Osteocyte (in vitro differentiated cells): ENCODE measurements at regions not wholly inside any gene's neighbourhood (a gene's known extent, or its start where the extent isn't known, plus 50 kb on each side); places are given as distances from the start of the nearest gene placed in this dataset.

Source experiments
- DNase-seq: peaks from one replicate; pipeline ENCODE4 v3.0.0; 2021; ENCODE audit warnings: mixed read lengths; ENCODE audit not compliant: unreplicated experiment; ENCODE audit errors: extremely low spot score
- H3K27ac Mint-ChIP-seq: one replicate; pipeline ENCODE4 v1.8.0; 2021; ENCODE audit warnings: mild to moderate bottlenecking, mixed read lengths; ENCODE audit not compliant: unreplicated experiment
- H3K27me3 Mint-ChIP-seq: one replicate; pipeline ENCODE4 v1.8.0; 2021; ENCODE audit warnings: mixed read lengths; ENCODE audit not compliant: unreplicated experiment
- H3K36me3 Mint-ChIP-seq: one replicate; pipeline ENCODE4 v1.8.0; 2021; ENCODE audit warnings: mixed read lengths; ENCODE audit not compliant: unreplicated experiment
- H3K4me1 Mint-ChIP-seq: one replicate; pipeline ENCODE4 v1.8.0; 2021; ENCODE audit warnings: mixed read lengths; ENCODE audit not compliant: unreplicated experiment
- H3K4me3 Mint-ChIP-seq: one replicate; pipeline ENCODE4 v1.8.0; 2021; ENCODE audit warnings: mild to moderate bottlenecking, moderate library complexity, mixed read lengths; ENCODE audit not compliant: unreplicated experiment
- H3K9me3 Mint-ChIP-seq: one replicate; pipeline ENCODE4 v1.8.0; 2021; ENCODE audit warnings: mixed read lengths; ENCODE audit not compliant: unreplicated experiment
- TF ChIP-seq, protein P1 (sequence below): fragments of 200-600 bp; sonication (generic); IDR thresholded peaks from 2 replicates; pipeline ENCODE4 v1.5.0; 2021; ENCODE audit warnings: antibody characterized with exemption, mild to moderate bottlenecking, moderate library complexity

- TF ChIP-seq, protein P1, sequence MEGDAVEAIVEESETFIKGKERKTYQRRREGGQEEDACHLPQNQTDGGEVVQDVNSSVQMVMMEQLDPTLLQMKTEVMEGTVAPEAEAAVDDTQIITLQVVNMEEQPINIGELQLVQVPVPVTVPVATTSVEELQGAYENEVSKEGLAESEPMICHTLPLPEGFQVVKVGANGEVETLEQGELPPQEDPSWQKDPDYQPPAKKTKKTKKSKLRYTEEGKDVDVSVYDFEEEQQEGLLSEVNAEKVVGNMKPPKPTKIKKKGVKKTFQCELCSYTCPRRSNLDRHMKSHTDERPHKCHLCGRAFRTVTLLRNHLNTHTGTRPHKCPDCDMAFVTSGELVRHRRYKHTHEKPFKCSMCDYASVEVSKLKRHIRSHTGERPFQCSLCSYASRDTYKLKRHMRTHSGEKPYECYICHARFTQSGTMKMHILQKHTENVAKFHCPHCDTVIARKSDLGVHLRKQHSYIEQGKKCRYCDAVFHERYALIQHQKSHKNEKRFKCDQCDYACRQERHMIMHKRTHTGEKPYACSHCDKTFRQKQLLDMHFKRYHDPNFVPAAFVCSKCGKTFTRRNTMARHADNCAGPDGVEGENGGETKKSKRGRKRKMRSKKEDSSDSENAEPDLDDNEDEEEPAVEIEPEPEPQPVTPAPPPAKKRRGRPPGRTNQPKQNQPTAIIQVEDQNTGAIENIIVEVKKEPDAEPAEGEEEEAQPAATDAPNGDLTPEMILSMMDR = no peak
- H3K27me3 Mint-ChIP-seq = no peaks in the 10 kb centered on the region
- H3K9me3 Mint-ChIP-seq = no peaks in the 10 kb centered on the region
- no peaks in the 10 kb centered on the region for H3K4me1 Mint-ChIP-seq
- H3K36me3 Mint-ChIP-seq = no peaks in the 10 kb centered on the region
- no peak for DNase-seq
- no peak overlapping the region for H3K27ac Mint-ChIP-seq
- H3K4me3 Mint-ChIP-seq = no peak overlapping the region
These were observed 1963.9 kb upstream of the LRRTM1 start for GRCh38 chr2:82268446-82268845.

DNA sequence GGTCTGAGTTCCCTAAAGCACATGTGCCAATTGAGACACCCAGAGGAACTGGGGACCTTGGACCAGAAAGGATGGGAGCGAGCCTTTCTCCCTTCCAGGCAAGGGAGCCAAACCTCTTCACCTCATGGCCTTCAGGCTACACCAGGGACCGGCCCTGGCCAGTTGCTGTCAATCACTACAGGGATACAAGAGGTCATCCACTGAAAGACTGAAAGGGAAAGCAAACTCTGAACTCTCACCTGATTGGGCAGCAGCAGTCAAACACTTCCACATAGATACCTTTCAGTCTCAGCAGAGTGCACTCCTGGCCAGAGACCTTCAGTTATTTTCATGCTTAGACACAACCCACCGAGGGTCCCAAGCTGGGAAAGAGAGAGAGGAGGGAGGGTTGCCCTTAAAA lies 1956.0 kb upstream of the LRRTM1 start:
- no peaks in the 10 kb centered on the region for H3K36me3 Mint-ChIP-seq
- no peak overlapping the region for H3K27ac Mint-ChIP-seq
- H3K4me1 Mint-ChIP-seq = no peaks in the 10 kb centered on the region
- H3K9me3 Mint-ChIP-seq = peaks cover 26% of the 10 kb centered on the region
- no peaks in the 10 kb centered on the region for H3K27me3 Mint-ChIP-seq
- TF ChIP-seq, protein P1 = no peak
- DNase-seq = no peak
- no peak overlapping the region for H3K4me3 Mint-ChIP-seq

DNA sequence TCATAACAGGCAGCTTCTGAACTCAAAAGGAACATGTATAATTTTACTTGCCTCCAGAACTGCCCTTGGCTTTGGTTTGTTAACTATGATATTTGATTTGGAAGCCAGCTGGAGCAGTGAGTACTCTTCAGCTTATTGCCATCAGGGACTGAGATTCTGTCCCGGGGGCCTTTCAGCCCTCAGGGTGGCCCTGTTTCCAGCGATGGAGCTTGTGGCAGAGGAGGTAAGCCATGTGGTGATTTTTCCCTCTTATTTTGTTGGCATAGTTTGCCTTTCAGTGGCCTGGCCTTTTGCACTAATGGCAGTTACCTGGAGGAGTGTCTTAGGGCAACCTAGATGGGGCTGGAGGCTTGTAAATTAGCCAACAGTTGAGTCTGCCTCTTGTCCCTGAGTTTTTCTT lies 1955.0 kb upstream of the LRRTM1 start:
- TF ChIP-seq, protein P1 = no peak
- Mint-ChIP-seq H3K9me3 (peaks cover 32% of the 10 kb centered on the region), H3K27me3 (no peaks in the 10 kb centered on the region), H3K4me1 (no peaks in the 10 kb centered on the region), H3K27ac (no peak overlapping the region), H3K4me3 (no peak overlapping the region), H3K36me3 (no peaks in the 10 kb centered on the region)
- no peak for DNase-seq

- no peaks in the 10 kb centered on the region for H3K4me1 Mint-ChIP-seq
- H3K36me3 Mint-ChIP-seq = no peaks in the 10 kb centered on the region
- no peak overlapping the region for H3K27ac Mint-ChIP-seq
- peaks cover 45% of the 10 kb centered on the region for H3K9me3 Mint-ChIP-seq
- H3K4me3 Mint-ChIP-seq = no peak overlapping the region
- DNase-seq = no peak
- no peaks in the 10 kb centered on the region for H3K27me3 Mint-ChIP-seq
- TF ChIP-seq, protein P1 = no peak
These were observed 1953.4 kb upstream of the LRRTM1 start for GRCh38 chr2:82257796-82258555.

DNA sequence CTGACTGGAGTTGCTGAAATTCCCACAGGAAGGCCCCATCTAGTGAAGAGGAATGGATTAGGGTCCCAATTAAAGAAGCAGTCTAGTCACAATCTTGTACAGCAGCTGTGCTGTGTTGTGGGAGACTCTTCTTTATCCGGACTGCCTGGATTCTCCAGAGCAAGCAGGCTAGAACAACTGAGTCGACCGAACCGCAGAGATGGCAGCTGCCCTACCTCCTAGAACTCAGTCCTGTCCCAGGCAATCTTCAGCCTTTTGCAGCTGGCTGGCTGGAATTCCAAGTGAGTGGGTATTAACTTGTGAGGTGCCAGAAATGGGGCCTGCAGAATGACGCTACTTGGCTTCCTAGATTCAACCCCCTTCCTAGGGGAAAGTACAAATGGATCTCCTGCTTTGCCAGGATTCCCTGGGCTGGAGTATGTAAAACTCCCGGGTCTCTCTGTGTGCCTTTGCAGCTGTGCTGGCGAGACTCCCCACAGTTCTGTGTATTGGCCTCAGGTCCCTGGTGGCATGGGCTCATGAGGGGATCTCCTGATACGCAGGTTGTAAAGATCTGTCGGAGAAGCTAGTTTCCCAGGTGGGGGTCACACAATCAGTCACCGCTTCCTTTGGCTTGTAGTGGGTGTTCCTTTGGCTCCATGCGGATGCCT lies 1952.6 kb upstream of the LRRTM1 start:
- H3K9me3 Mint-ChIP-seq = peaks cover 46% of the 10 kb centered on the region
- no peaks in the 10 kb centered on the region for H3K4me1 Mint-ChIP-seq
- no peaks in the 10 kb centered on the region for H3K27me3 Mint-ChIP-seq
- no peak overlapping the region for H3K4me3 Mint-ChIP-seq
- H3K27ac Mint-ChIP-seq = no peak overlapping the region
- no peak for DNase-seq
- TF ChIP-seq, protein P1 = no peak
- no peaks in the 10 kb centered on the region for H3K36me3 Mint-ChIP-seq
